Thyroid gland (tissue), 4 donors: ENCODE measurements at regions not wholly inside any gene's neighbourhood (a gene's known extent, or its start where the extent isn't known, plus 50 kb on each side); places are given as distances from the start of the nearest gene placed in this dataset.

ENCODE experiments used
- DNase-seq, 2 donors: peaks; one replicate each; pipeline ENCODE4 v3.0.0-alpha.2; 2019
- H3K27ac ChIP-seq, 3 donors: fragments of 200-600 bp; sonication (generic); 1 replicate in 2 of 3; 2 replicates in 1 of 3; pipeline ENCODE4 v1.5.1; 2016 to 2019; ENCODE audit warnings: mild to moderate bottlenecking in 1 of 3, moderate library complexity in 1 of 3
- H3K27me3 ChIP-seq: fragments of 200-600 bp; sonication (generic); one replicate; pipeline ENCODE4 v1.5.1; 2019
- H3K36me3 ChIP-seq, 2 donors: fragments of 200-600 bp; sonication (generic); one replicate each; pipeline ENCODE4 v1.5.1; 2016 to 2019
- H3K4me1 ChIP-seq, 2 donors: fragments of 200-600 bp; sonication (generic); one replicate each; pipeline ENCODE4 v1.5.1; 2017 to 2019
- H3K4me3 ChIP-seq, 3 donors: fragments of 200-600 bp; sonication (generic); replicated peaks in 1 of 3; 1 replicate in 2 of 3; 2 replicates in 1 of 3; pipeline ENCODE4 v1.5.1; 2016; ENCODE audit warnings: mild to moderate bottlenecking in 1 of 3
- H3K9me3 ChIP-seq: fragments of 200-600 bp; sonication (generic); one replicate; pipeline ENCODE4 v1.5.1; 2017
- POLR2A ChIP-seq, 2 donors: fragments of 450-650 bp; IDR thresholded peaks; one replicate each; pipeline ENCODE4 v1.6.1; 2017; ENCODE audit warnings: antibody characterized with exemption in 2 of 2, mild to moderate bottlenecking in 2 of 2, moderate library complexity in 1 of 2
- WGBS, 2 donors: methylation state at CpG; one replicate each; pipeline ENCODE4 v1.1.5; 2017; 5-methylcytosine and 5-hydroxymethylcytosine counted together
- intact Hi-C: fragments of 100-400 bp; cut with DNase I; formaldehyde crosslinking; loops from one replicate; pipeline ENCODE4 v1.15.1; 2023
- TF ChIP-seq, protein P1 (sequence below), 6 experiments: fragments of 200-600 bp in 3 of 6; fragments of 450-650 bp in 3 of 6; sonication (generic) in 3 of 6; IDR thresholded peaks; one replicate each; pipeline ENCODE4 v1.5.1; 2016 to 2019; ENCODE audit warnings: antibody characterized with exemption in 6 of 6, mild to moderate bottlenecking in 2 of 6, inconsistent platforms in 1 of 6, moderate library complexity in 1 of 6

DNA sequence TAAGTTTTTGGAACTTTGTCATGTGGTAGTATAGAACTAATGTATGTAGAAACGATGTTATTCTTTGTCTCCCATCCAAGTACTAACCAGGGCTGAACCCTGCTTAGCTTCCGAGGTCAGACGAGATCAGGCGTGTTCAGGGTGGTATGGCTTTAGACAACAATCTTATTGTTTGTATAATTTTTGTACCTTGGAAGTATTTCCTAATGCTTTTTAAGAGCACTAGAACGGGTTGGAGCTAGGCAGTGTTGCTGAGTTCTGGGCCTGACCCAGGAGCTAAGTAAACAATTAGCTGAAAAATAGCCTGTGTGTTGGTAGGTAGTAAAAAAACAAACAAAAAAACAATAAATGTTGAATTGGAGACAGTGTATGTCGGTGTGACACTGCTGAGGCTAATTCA lies 244.3 kb downstream of the EMP1 start:
- no peak overlapping the region for H3K4me3 ChIP-seq
- peaks cover 0 to 5% of the 10 kb centered on the region in 2 donors for H3K4me1 ChIP-seq
- TF ChIP-seq POLR2A (IDR thresholded peaks at IDR 0.05) = no peak
- TF ChIP-seq, protein P1, sequence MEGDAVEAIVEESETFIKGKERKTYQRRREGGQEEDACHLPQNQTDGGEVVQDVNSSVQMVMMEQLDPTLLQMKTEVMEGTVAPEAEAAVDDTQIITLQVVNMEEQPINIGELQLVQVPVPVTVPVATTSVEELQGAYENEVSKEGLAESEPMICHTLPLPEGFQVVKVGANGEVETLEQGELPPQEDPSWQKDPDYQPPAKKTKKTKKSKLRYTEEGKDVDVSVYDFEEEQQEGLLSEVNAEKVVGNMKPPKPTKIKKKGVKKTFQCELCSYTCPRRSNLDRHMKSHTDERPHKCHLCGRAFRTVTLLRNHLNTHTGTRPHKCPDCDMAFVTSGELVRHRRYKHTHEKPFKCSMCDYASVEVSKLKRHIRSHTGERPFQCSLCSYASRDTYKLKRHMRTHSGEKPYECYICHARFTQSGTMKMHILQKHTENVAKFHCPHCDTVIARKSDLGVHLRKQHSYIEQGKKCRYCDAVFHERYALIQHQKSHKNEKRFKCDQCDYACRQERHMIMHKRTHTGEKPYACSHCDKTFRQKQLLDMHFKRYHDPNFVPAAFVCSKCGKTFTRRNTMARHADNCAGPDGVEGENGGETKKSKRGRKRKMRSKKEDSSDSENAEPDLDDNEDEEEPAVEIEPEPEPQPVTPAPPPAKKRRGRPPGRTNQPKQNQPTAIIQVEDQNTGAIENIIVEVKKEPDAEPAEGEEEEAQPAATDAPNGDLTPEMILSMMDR (IDR thresholded peaks at IDR 0.05) = no peak
- no peaks in the 10 kb centered on the region for H3K36me3 ChIP-seq
- intact Hi-C loops = no loop called here
- H3K27me3 ChIP-seq = no peaks in the 10 kb centered on the region
- 47 to 51% methylated on average over 6 of the region's 6 CpGs for WGBS, 2 donors
- H3K9me3 ChIP-seq = no peaks in the 10 kb centered on the region
- peak in 1 of 2 donors; percentile 11 for DNase-seq
- no peak overlapping the region for H3K27ac ChIP-seq

DNA sequence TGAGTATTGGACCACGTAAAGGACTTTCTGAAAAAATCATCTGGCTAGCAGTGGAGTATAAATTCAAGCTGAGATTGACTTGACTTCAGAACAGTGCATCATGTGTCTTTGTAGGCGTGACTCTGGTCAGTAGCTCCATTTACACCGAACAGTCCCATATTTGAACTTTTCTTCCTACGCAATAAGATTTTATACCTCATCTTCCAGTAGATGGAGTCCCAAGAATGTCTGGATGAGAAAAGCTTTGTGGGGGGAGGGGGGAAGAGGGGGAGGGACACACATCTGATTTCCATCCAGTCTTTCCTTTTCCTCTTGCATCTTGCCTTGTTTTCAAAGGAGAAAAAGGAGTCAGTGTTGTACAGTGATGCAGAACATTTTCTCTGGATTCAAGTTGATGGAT lies 241.0 kb downstream of the EMP1 start:
- intact Hi-C loops = no loop called here
- H3K36me3 ChIP-seq = no peaks in the 10 kb centered on the region
- peaks cover 0 to 5% of the 10 kb centered on the region in 2 donors for H3K4me1 ChIP-seq
- H3K9me3 ChIP-seq = no peaks in the 10 kb centered on the region
- TF ChIP-seq POLR2A (IDR thresholded peaks at IDR 0.05) = no peak
- TF ChIP-seq, protein P1 (IDR thresholded peaks at IDR 0.05) = no peak
- no peaks in the 10 kb centered on the region for H3K27me3 ChIP-seq
- DNase-seq = no peak
- 95 to 96% methylated on average over 4 of the region's 4 CpGs for WGBS, 2 donors
- H3K27ac ChIP-seq = no peak overlapping the region
- H3K4me3 ChIP-seq = no peak overlapping the region

- no peak for TF ChIP-seq POLR2A (IDR thresholded peaks at IDR 0.05)
- TF ChIP-seq, protein P1 (IDR thresholded peaks at IDR 0.05) = no peak
- no peak for DNase-seq
- no peak overlapping the region for H3K27ac ChIP-seq
Measured at GRCh38 chr12:13436696-13437391, 240.3 kb downstream of the EMP1 start.

DNA sequence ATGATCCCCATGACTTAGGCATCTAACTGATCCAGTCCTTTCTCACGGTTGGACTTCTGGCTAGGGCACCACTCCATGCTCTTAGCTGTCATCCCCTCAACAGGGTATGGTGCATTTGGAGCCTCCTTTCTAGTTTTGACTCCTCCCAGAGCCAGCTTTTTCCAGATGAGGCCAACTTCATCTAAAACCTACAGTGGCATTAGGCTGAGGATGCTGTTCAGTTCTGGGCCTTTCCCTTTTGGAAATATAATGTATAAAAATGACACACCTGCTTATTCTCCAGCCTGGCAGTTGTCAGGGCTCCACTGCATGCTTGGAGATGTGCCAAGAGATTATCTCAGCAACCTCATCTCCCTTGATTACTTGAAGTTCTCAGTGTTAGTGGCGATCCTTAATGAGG lies 239.7 kb downstream of the EMP1 start:
- Histone ChIP-seq H3K4me3 (no peak overlapping the region), H3K4me1 (peaks cover 0 to 1% of the 10 kb centered on the region in 2 donors), H3K36me3 (no peaks in the 10 kb centered on the region), H3K27me3 (no peaks in the 10 kb centered on the region), H3K9me3 (no peaks in the 10 kb centered on the region), H3K27ac (no peak overlapping the region)
- no peak for DNase-seq
- 86 to 91% methylated on average over 2 of the region's 2 CpGs for WGBS, 2 donors
- TF ChIP-seq, protein P1 (IDR thresholded peaks at IDR 0.05) = no peak
- intact Hi-C loops = no loop called here

More at GRCh38 chr12:13436696-13437391, 240.3 kb downstream of the EMP1 start:
- Histone ChIP-seq H3K36me3 (no peaks in the 10 kb centered on the region), H3K4me3 (no peak overlapping the region), H3K4me1 (peaks cover 0 to 5% of the 10 kb centered on the region in 2 donors), H3K27me3 (no peaks in the 10 kb centered on the region), H3K9me3 (no peaks in the 10 kb centered on the region)
- intact Hi-C loops = no loop called here
- 83% methylated on average over 11 of the region's 11 CpGs for WGBS, 2 donors

DNA sequence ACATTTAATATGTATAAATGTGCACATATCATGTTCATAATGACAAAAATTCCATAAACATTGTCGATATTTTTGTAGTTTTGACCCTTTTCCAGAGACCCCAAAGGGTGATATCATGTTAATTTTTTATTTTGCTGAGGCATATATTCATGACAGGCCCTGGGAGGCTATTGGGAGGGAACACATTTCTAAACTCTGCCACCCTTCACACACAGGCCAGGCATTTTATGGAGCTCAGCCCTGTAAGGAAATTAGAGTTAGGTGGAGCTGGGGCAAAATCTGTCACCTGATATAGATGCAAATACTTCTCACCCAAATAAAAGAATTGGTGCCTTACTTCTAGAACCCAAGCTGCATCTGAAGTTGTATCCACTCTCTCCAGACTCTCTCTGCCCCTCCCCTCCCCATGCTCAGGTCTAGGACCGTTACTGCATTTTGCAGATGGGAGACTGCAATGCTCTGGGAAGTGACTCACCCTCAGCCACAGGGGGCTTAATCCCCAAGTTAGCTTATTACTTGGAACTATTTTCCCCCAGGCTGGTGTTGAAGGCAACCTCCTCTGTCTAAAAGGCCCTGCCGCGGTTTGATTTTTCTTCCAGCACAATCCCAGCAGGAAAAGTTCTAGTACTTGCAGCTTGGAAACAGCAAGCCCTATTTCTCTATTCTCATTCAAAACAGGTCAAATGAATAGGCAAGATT lies 238.9 kb downstream of the EMP1 start:
- WGBS, 2 donors = 55 to 69% methylated on average over 4 of the region's 4 CpGs
- TF ChIP-seq, protein P1 (IDR thresholded peaks at IDR 0.05) = no peak
- no peak for TF ChIP-seq POLR2A (IDR thresholded peaks at IDR 0.05)
- Histone ChIP-seq H3K36me3 (no peaks in the 10 kb centered on the region), H3K9me3 (no peaks in the 10 kb centered on the region), H3K27ac (no peak overlapping the region), H3K4me3 (no peak overlapping the region), H3K27me3 (no peaks in the 10 kb centered on the region), H3K4me1 (no peaks in the 10 kb centered on the region)
- intact Hi-C loops = no loop called here
- no peak for DNase-seq
